Smooth muscle cell (in vitro differentiated cells): ENCODE measurements at regions not wholly inside any gene's neighbourhood (a gene's known extent, or its start where the extent isn't known, plus 50 kb on each side); places are given as distances from the start of the nearest gene placed in this dataset.
"Not testable (repeated sequence)": the region's sequence is repeated elsewhere in the genome, so short reads cannot be mapped to it uniquely, and the experiment has no call there.

Experiments
- DNase-seq: peaks from one replicate; lab custom pipeline; 2025; ENCODE audit not compliant: unreplicated experiment; lab: John Stamatoyannopoulos, UW
- H2AFZ ChIP-seq: fragments of 200-600 bp; sonication (generic); 2 replicates; pipeline ENCODE4 v1.6.0; 2016; ENCODE audit warnings: antibody characterized with exemption, low read depth, mild to moderate bottlenecking
- H3F3A ChIP-seq: fragments of 200-600 bp; sonication (generic); 2 replicates; pipeline ENCODE4 v1.6.0; 2017; ENCODE audit warnings: antibody characterized with exemption, low read depth
- H3K27ac ChIP-seq: fragments of 200-600 bp; sonication (generic); 2 replicates; pipeline ENCODE4 v1.5.1; 2016; ENCODE audit warnings: low read depth, mild to moderate bottlenecking
- H3K27me3 ChIP-seq: fragments of 200-600 bp; sonication (generic); 2 replicates; pipeline ENCODE4 v1.6.1; 2016; ENCODE audit warnings: low read depth, mild to moderate bottlenecking
- H3K36me3 ChIP-seq: fragments of 200-600 bp; sonication (generic); 2 replicates; pipeline ENCODE4 v1.5.1; 2016; ENCODE audit warnings: low read depth
- H3K4me1 ChIP-seq: fragments of 200-600 bp; sonication (generic); 2 replicates; pipeline ENCODE4 v1.5.1; 2016; ENCODE audit warnings: low read depth
- H3K4me2 ChIP-seq: fragments of 200-600 bp; sonication (generic); 2 replicates; pipeline ENCODE4 v1.6.0; 2016; ENCODE audit warnings: mild to moderate bottlenecking
- H3K4me3 ChIP-seq: fragments of 200-600 bp; sonication (generic); 2 replicates; pipeline ENCODE4 v1.5.1; 2016; ENCODE audit warnings: mild to moderate bottlenecking
- H3K79me2 ChIP-seq: fragments of 200-600 bp; sonication (generic); 2 replicates; pipeline ENCODE4 v1.6.0; 2016; ENCODE audit warnings: low read depth, mild to moderate bottlenecking
- H3K9ac ChIP-seq: fragments of 200-600 bp; sonication (generic); 2 replicates; pipeline ENCODE4 v1.6.0; 2016; ENCODE audit warnings: low read depth
- H3K9me3 ChIP-seq: fragments of 200-600 bp; sonication (generic); replicated peaks from 2 replicates; pipeline ENCODE4 v1.5.1; 2016; ENCODE audit warnings: low read depth
- H4K20me1 ChIP-seq: fragments of 200-600 bp; sonication (generic); 2 replicates; pipeline ENCODE4 v1.6.0; 2016; ENCODE audit warnings: low read depth
- CTCF ChIP-seq: fragments of 200-600 bp; sonication (generic); IDR thresholded peaks from 2 replicates; pipeline ENCODE4 v1.5.1; 2017; ENCODE audit warnings: borderline replicate concordance, mild to moderate bottlenecking, antibody characterized with exemption; ENCODE audit not compliant: insufficient read depth, poor library complexity, severe bottlenecking
- WGBS: methylation state at CpG from one replicate; pipeline ENCODE4 v1.1.7; 2016; ENCODE audit warnings: low lambda C conversion rate; 5-methylcytosine and 5-hydroxymethylcytosine counted together

GRCh38 chrX:43446752-43447151 is 209.3 kb upstream of the MAOA start:
- no peak for TF ChIP-seq CTCF
- Histone ChIP-seq H3K27ac (no peak overlapping the region), H3K4me1 (peaks cover 20% of the 10 kb centered on the region), H3K79me2 (no peaks in the 10 kb centered on the region), H3K4me2 (no peak overlapping the region), H4K20me1 (no peaks in the 10 kb centered on the region), H3F3A (no peaks in the 10 kb centered on the region), H3K9me3 (no peaks in the 10 kb centered on the region), H3K4me3 (no peak overlapping the region), H2AFZ (no peak overlapping the region), H3K9ac (no peak overlapping the region), H3K36me3 (no peaks in the 10 kb centered on the region), H3K27me3 (no peaks in the 10 kb centered on the region)
- no peak for DNase-seq
- 90% methylated on average over 2 of the region's 2 CpGs for WGBS

GRCh38 chrX:43448688-43449087 is 207.4 kb upstream of the MAOA start:
- Histone ChIP-seq H3K9ac (no peak overlapping the region), H4K20me1 (no peaks in the 10 kb centered on the region), H2AFZ (no peak overlapping the region), H3K4me3 (no peak overlapping the region), H3F3A (no peaks in the 10 kb centered on the region), H3K4me2 (no peak overlapping the region), H3K36me3 (no peaks in the 10 kb centered on the region), H3K27me3 (no peaks in the 10 kb centered on the region), H3K79me2 (no peaks in the 10 kb centered on the region), H3K4me1 (peaks cover 21% of the 10 kb centered on the region), H3K9me3 (no peaks in the 10 kb centered on the region), H3K27ac (no peak overlapping the region)
- 55% methylated on average over 1 of the region's 1 CpG for WGBS
- DNase-seq = no peak
- no peak for TF ChIP-seq CTCF

- Histone ChIP-seq H3K27ac (no peak overlapping the region), H2AFZ (no peak overlapping the region), H3K9ac (no peak overlapping the region), H3K79me2 (no peaks in the 10 kb centered on the region), H3K27me3 (no peaks in the 10 kb centered on the region), H3K4me2 (no peak overlapping the region), H3K36me3 (no peaks in the 10 kb centered on the region), H4K20me1 (no peaks in the 10 kb centered on the region), H3K9me3 (no peaks in the 10 kb centered on the region), H3K4me1 (peaks cover 31% of the 10 kb centered on the region), H3K4me3 (no peak overlapping the region), H3F3A (no peaks in the 10 kb centered on the region)
- 28% methylated on average over 4 of the region's 4 CpGs for WGBS
- DNase-seq = no peak
- no peak for TF ChIP-seq CTCF
These were observed 205.7 kb upstream of the MAOA start for GRCh38 chrX:43450355-43450754.

GRCh38 chrX:43451976-43452686 is 204.0 kb upstream of the MAOA start:
- DNase-seq, H3K36me3 ChIP-seq, H4K20me1 ChIP-seq, H3K4me2 ChIP-seq, H3K27me3 ChIP-seq, H3K9me3 ChIP-seq, H2AFZ ChIP-seq, H3K79me2 ChIP-seq, H3F3A ChIP-seq, H3K4me3 ChIP-seq: not testable (repeated sequence)
- peak overlapping the region; percentile 65 for H3K27ac ChIP-seq
- 90% methylated on average over 4 of the region's 4 CpGs for WGBS
- H3K4me1 ChIP-seq = peaks cover 35% of the 10 kb centered on the region
- peak overlapping the region; percentile 7 for H3K9ac ChIP-seq
